ENCODE measurements at regions not wholly inside any gene's neighbourhood (a gene's known extent, or its start where the extent isn't known, plus 50 kb on each side); places are given as distances from the start of the nearest gene placed in this dataset.

DNA sequence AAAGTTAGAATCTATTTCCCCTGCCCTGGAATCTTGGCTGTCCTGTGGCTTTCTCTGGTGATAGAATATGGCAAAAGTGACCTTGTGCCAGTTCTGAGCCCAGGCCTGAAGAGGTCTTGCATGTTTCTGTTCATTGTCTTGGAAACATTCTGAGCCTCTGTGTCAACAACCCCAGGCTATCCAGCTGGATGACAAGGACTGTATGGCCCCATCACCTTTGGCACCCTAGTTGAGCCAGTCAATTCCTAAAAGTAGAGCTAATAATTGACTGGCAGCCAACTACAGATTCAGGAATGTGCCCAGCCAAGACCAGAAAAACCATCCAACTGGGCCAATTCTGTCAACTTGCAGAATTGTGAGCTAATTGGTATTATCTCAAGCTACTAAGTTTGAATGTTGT is 514.1 kb upstream of the LARGE1 start:
- DNase-seq (ENCODE audit: low spot score): peak; percentile 69

GRCh38 chr22:34437140-34437539 is 516.9 kb upstream of the LARGE1 start:
- DNase-seq (ENCODE audit: low spot score): no peak

GRCh38 chr22:34454598-34454997 is 534.3 kb upstream of the LARGE1 start:
- DNase-seq (ENCODE audit: low spot score): no peak

GRCh38 chr22:34462795-34463194 is 542.5 kb upstream of the LARGE1 start:
- no peak for DNase-seq (ENCODE audit: low spot score)

- DNase-seq (ENCODE audit: low spot score): no peak
Measured at GRCh38 chr22:34475886-34476285, 555.6 kb upstream of the LARGE1 start.

DNA sequence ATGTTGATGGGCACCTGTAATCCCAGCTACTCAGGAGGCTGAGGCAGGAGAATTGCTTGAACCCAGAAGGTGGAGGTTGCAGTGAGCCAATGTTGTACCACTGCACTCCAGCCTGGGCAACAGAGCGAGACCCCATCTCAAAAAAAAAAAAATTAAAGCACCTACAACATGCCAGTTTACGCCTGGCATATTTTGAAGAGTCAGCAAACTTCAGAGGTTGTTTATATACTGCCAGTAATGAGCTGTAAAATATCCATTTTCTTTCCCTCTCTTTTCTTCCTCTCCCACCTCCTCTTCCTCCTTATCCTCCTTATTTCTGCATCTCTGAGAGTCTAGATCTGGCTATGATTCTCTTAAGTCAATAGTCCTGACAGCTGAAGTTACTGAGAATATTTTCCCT is 556.5 kb upstream of the LARGE1 start:
- DNase-seq (ENCODE audit: low spot score): no peak

GRCh38 chr22:34481090-34481489 is 560.8 kb upstream of the LARGE1 start:
- no peak for DNase-seq (ENCODE audit: low spot score)

GRCh38 chr22:34486381-34486780 is 566.1 kb upstream of the LARGE1 start:
- no peak for DNase-seq (ENCODE audit: low spot score)

DNA sequence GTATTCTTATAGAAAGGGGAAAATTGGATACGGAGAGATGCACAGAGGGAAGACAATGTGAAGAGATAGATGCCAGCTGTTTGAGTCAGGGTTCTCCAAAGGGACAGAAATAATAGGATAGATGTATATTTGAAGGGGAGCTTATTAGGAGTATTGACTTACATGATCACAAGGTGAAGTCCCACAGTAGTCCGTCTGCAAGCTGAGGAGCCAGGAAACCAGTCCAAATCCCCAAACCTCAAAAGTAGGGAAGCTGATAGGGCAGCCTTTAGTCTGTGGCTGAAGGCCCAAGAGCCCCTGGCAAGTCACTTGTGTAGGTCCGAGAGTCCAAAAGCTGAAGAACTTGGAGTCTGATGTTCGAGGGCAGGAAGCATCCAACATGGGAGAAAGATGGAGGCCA is 569.6 kb upstream of the LARGE1 start:
- DNase-seq (ENCODE audit: low spot score): no peak

GRCh38 chr22:34490886-34491285 is 570.6 kb upstream of the LARGE1 start:
- DNase-seq (ENCODE audit: low spot score): peak; percentile 71

DNA sequence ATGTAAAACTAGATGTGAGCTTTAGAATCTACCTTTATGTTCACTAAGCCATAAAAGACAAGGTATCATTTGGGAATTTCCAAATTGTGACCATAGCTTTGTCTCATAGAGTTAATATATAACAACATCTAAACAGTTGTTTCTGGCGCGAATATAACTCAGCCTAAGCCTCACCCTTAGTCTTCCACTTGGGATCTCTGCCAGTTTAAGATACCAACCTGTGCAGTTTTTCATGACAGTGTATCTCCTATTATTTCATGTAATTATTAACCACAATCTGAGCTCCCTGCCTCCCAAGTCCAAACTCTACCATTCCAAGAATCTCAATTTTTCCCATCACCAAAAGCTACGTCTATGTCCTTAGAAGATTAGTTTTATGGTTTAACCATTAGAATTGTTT is 572.5 kb upstream of the ISX start:
- peak; percentile 72 for DNase-seq (ENCODE audit: low spot score)

DNA sequence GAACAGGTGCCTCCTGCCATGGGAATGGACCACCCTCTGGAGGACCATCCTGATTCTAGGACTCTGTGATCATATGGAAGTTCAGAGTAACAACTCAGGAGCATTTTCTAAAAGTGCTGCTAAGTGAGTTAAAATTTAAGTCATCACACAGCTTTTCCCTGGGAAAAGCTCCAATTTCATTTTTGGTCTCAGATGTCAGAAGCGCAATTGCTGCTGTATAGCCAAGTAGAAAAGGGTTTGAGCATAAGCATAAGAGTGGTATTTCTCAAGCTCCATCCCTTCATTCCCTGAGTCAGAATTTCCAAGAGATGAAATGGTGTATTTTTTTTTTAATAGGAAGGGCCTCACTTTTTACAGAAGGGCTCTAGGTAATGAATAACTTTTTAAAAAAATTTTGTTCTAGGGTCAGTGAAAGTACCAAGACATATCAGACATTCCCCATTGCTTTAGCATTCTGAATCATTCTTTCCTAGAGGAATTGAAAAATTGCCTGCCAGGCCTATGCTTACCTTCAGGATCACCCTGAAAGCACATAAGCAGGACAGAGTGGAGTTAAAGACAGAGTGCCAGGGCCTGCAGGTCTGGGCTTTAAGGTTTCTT is 564.5 kb upstream of the ISX start:
- DNase-seq (ENCODE audit: low spot score): peak; percentile 57

DNA sequence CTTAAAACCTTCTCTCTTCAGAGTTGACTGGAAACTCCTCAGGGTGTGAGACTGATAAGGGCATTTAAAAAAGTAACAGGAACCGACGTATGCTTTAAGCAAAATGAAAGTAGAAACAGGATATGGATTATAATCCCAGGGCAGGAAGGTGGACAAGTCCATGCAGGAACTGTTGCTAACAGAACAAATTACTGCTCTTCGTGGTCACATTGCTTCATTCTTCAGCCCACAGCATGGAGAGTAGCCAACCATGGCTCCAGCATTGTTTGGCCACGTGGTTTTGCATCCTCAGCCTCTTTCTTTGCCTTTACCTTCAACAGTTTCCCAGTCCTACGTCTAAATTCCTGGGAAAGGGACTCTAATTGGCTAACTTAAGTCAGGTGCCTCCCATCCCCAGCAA is 563.1 kb upstream of the ISX start:
- DNase-seq (ENCODE audit: low spot score): peak; percentile 29

GRCh38 chr22:34508797-34509196 is 557.2 kb upstream of the ISX start:
- no peak for DNase-seq (ENCODE audit: low spot score)

DNA sequence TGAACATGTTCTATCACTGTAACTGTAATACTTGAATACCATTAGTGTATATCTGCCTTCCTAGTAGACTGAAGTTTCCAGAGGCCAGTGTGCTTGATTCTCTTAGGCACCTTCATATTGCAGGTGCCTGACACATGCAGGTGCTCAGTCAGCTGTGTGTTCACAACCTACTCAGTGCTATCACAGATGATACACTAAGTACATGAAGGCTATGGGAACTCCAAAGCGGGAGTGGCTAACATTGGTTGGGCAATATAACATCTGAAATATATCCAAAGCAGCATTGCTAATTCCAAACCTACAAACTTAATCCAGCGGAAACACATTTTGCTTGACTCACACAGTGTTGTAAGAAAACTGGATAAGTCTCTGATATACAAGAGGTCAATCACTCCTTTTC is 539.3 kb upstream of the ISX start:
- no peak for DNase-seq (ENCODE audit: low spot score)

DNA sequence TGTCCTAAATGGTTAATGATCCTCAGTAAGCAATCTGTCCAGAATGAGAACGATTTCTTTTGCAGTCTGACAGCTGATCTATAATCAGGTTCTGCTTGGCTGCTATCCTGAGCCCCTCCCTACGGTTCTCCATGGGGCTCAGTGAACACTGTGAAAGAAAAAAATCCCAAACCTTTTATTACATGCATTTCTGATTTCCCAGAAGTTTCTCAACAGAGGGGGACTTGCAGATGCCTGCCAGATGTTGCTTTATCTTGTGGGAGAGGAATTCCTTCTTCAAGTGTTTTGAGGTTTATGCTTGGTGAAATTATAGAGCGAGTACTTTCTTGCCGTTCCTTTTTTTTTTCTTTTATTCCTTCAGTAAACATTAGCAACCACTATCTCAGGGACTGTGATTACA is 531.9 kb upstream of the ISX start:
- no peak for DNase-seq (ENCODE audit: low spot score)

GRCh38 chr22:34567367-34567766 is 498.6 kb upstream of the ISX start:
- DNase-seq (ENCODE audit: low spot score): peak; percentile 74

- no peak for DNase-seq (ENCODE audit: low spot score)
Measured at GRCh38 chr22:34570408-34570807, 495.6 kb upstream of the ISX start.

DNA sequence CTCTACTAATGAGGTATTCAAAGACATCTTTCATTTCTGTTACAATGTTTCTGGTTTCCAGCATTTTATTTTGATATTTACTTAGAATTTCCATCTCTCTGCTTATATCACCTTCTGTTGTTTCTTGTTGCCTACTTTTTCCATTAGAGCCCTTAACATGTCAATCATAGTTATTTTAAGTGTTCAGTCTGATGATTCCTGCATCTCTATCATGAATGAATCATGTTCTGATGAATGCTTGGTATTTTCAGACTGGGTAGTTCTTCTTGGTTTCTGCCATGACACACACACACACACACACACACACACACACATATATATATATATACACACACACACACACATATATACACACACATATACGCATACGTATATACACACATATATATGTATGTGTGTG is 486.4 kb upstream of the ISX start:
- DNase-seq (ENCODE audit: low spot score): peak; percentile 64

DNA sequence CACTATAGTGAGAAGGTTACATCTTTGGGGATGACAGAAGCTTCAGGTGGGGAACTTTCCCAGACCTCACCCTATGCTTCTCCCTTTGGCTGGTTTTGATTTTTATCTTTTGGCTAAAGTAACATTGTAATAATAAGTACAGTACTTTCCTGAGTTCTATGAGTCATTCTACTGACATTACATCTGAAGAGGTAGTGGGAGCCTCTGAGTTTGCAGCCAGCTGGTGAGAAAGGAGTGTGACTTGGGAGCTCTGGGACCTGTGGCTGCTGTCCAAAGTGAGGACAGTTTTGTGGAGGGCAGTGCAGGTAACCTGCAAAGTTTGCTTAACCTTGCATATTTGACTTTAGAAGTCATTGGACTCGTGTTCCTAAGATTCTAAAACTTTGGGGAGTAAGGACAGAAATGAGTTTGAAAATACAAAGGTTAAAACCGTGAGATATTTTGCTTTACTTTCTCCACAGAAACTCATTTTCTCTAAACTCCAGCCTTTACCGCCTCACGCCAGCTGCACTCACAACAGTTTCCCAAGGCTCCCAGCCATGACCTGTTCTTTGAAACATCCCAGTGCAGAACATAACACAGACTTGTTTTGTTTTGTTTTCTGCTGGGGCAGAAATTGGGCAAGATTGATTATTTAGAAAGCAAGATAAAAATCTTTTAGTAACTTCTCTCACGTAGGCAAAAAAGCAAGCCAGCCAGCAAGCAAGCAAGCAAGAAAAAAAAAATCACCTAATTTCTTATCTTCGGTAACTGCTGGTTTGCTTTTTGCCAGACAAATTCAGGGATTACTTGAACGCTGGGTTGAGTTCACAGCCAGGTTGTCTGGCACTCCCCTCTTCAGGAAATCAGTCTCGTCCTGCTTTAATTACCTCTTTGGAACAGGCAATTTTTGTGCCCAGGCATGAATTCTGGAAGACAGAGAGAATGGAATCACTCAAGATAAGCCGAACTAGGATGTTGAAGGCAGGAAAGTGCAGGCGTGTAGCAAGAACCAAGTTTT is 478.3 kb upstream of the ISX start:
- peak; percentile 32 for DNase-seq (ENCODE audit: low spot score)

- DNase-seq (ENCODE audit: low spot score): no peak
Measured at GRCh38 chr22:34588871-34589545, 476.9 kb upstream of the ISX start.

DNA sequence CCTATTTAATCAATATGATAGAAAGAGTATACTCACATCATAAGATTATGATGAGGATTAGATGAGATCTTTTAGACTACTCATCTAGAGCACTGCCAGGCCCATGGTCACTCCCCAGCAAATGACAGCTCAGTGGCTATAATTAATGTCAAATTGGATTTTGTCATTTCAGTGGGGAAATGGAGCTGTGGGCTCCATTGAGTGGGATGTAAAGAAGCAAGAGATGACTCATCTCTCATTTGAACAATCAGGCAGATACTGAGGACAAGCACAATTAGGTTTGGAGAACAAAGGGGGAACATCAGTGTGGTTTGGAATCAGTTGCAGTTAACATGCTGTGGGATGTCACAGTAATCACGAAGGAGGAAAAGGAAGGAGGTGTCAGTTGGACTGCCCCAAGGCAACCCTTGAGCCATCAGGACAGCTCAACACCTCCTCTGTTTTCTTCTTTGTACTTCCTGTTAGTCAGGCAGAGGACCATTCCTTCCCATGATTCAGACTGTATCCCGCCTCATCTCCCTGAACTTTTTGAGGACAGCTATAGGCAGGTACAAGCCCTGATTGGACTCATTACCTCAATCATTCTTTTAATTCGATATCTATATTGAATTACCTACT is 473.7 kb upstream of the ISX start:
- DNase-seq (ENCODE audit: low spot score): no peak

- no peak for DNase-seq (ENCODE audit: low spot score)
Measured at GRCh38 chr22:34599567-34599966, 466.4 kb upstream of the ISX start.
